BLaER1 treated with 17β-estradiol and CSF1 and Interleukin-3, amounts not matched to agents 10 nM and 100 nM (cell line): ENCODE measurements at regions not wholly inside any gene's neighbourhood (a gene's known extent, or its start where the extent isn't known, plus 50 kb on each side); places are given as distances from the start of the nearest gene placed in this dataset.

ENCODE experiments used
- H3K27ac ChIP-seq, 11 experiments: shearing (Covaris generic); formaldehyde crosslinking; 2 replicates each; pipeline ENCODE4 v1.8.1; 2022
- H3K27me3 ChIP-seq, 11 experiments: shearing (Covaris generic); formaldehyde crosslinking; 2 replicates each; pipeline ENCODE4 v1.8.1; 2022
- H3K36me3 ChIP-seq, 11 experiments: shearing (Covaris generic); formaldehyde crosslinking; 2 replicates each; pipeline ENCODE4 v1.8.1; 2022
- H3K4me1 ChIP-seq, 10 experiments: shearing (Covaris generic); formaldehyde crosslinking; 2 replicates each; pipeline ENCODE4 v1.8.1; 2022
- H3K4me2 ChIP-seq, 11 experiments: shearing (Covaris generic); formaldehyde crosslinking; 2 replicates each; pipeline ENCODE4 v1.8.1; 2022
- H3K4me3 ChIP-seq, 10 experiments: shearing (Covaris generic); formaldehyde crosslinking; 2 replicates each; pipeline ENCODE4 v1.8.1; 2022
- H3K9ac ChIP-seq, 11 experiments: shearing (Covaris generic); formaldehyde crosslinking; 2 replicates each; pipeline ENCODE4 v1.8.1; 2022
- H3K9me3 ChIP-seq, 11 experiments: shearing (Covaris generic); formaldehyde crosslinking; replicated peaks in 1 of 11; 2 replicates each; pipeline ENCODE4 v1.8.1; 2022
- H4K20me1 ChIP-seq, 11 experiments: shearing (Covaris generic); formaldehyde crosslinking; 2 replicates each; pipeline ENCODE4 v1.8.1; 2022
- Cebpa-rat ChIP-seq, 11 experiments: shearing (Covaris generic); IDR thresholded peaks; 2 replicates each; pipeline ENCODE4 v1.8.1; 2022

DNA sequence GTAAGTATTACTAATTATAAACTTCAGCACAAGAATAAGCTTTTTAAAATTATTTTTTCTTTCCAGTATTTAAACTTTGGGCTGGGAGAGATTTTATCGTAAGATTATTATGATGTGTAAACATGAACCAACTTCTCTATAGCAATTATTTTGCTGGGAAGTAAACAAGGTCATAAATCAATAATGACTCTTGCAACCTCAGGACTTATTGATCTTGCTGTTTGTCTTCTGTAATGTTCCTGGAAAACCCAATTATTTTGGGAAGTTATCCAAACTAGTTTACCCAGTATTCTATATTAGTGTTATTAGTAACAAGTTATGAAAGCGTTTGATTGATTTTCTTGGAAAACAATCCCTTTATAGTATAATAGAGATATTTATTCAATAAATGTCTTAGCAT, 174.9 kb downstream of the PPP1R2C start:
- TF ChIP-seq Cebpa-rat (IDR thresholded peaks at IDR 0.05), result no peak
- no peaks in the 10 kb centered on the region; a peak in 2 of 22 replicates for H4K20me1 ChIP-seq
- H3K27ac ChIP-seq, result no peak overlapping the region
- H3K9me3 ChIP-seq, result no peaks in the 10 kb centered on the region
- peaks cover 66 to 97% (median 87%) of the 10 kb centered on the region in 11 experiments for H3K27me3 ChIP-seq
- H3K9ac ChIP-seq, result no peak overlapping the region
- H3K36me3 ChIP-seq, result no peaks in the 10 kb centered on the region
- no peak overlapping the region for H3K4me2 ChIP-seq
- H3K4me3 ChIP-seq, result no peak overlapping the region
- no peaks in the 10 kb centered on the region for H3K4me1 ChIP-seq

DNA sequence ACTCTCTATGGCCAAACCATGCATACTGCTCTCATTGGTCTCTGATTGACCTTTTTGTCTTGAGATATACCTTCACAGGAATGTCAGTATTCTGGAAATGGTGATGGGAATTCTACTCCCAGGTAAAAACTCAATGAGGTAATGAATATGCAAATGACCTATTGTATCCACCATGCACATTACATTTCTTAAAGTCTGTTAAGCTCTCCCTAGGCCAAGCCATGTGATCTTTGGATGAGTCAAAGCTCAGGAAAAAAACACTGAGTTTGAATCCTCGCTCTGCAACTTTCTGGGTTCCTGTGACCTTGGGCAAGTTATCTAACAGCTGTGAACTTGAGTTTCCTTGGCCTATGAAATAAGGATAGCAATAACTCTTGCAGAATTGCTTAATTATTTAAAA, 175.4 kb downstream of the PPP1R2C start:
- Histone ChIP-seq H3K4me2 (no peak overlapping the region), H4K20me1 (no peaks in the 10 kb centered on the region; a peak in 2 of 22 replicates), H3K4me3 (no peak overlapping the region), H3K4me1 (no peaks in the 10 kb centered on the region), H3K9ac (no peak overlapping the region), H3K27me3 (peaks cover 63 to 95% (median 85%) of the 10 kb centered on the region in 11 experiments), H3K36me3 (no peaks in the 10 kb centered on the region), H3K9me3 (no peaks in the 10 kb centered on the region), H3K27ac (no peak overlapping the region)
- no peak for TF ChIP-seq Cebpa-rat (IDR thresholded peaks at IDR 0.05)

DNA sequence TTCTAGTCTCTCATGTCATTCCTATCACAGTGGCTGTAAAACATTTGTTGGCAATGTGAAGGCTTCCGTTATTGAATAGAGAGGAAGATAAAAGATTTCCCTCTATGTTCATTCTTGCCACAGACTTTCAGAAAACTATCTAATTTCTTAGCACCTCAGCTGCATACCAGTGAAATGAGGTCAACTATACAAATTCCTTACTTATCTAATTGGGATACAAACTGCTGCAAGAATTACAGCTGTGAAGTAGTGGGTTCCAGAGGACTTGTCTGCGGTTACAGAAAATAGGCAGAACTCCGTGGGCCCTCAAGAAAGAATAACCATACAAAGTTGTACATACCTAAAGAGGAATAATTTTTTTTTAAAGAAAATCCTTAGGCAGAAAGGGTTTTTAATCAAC, 175.8 kb downstream of the PPP1R2C start:
- Histone ChIP-seq H3K27me3 (peaks cover 64 to 95% (median 85%) of the 10 kb centered on the region in 11 experiments), H3K9ac (no peak overlapping the region), H3K4me2 (no peak overlapping the region), H3K4me1 (no peaks in the 10 kb centered on the region), H4K20me1 (no peaks in the 10 kb centered on the region; a peak in 1 of 22 replicates), H3K9me3 (no peaks in the 10 kb centered on the region), H3K4me3 (no peak overlapping the region), H3K36me3 (no peaks in the 10 kb centered on the region), H3K27ac (no peak overlapping the region)
- TF ChIP-seq Cebpa-rat (IDR thresholded peaks at IDR 0.05), result no peak

DNA sequence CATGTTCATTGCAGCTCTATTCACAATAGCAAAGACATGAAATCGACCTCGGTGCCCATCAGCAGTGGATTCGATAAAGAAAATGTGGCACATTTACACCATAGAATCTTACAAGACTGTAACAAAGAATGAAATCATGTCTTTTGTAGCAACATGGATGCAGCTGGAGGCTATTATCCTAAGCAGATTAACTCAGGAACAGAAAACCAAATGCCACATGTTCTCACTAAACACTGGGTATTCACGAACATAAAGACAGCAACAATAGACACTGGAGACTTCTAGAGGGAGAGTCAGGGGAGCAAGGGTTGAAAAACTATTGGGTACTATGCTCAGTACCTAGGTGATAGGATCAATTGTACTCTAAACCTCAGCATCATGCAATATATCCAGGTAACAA, 180.5 kb downstream of the PPP1R2C start:
- no peaks in the 10 kb centered on the region for H3K36me3 ChIP-seq
- H3K4me1 ChIP-seq, result no peaks in the 10 kb centered on the region
- no peak overlapping the region for H3K27ac ChIP-seq
- no peak overlapping the region for H3K9ac ChIP-seq
- H3K4me2 ChIP-seq, result no peak overlapping the region
- no peak overlapping the region for H3K4me3 ChIP-seq
- H3K27me3 ChIP-seq, result peaks cover 30 to 65% (median 57%) of the 10 kb centered on the region in 11 experiments
- H3K9me3 ChIP-seq, result peaks cover 0 to 6% (median 0%) of the 10 kb centered on the region in 11 experiments; a peak in 3 of 22 replicates
- no peaks in the 10 kb centered on the region; a peak in 1 of 22 replicates for H4K20me1 ChIP-seq
- TF ChIP-seq Cebpa-rat (IDR thresholded peaks at IDR 0.05), result no peak

DNA sequence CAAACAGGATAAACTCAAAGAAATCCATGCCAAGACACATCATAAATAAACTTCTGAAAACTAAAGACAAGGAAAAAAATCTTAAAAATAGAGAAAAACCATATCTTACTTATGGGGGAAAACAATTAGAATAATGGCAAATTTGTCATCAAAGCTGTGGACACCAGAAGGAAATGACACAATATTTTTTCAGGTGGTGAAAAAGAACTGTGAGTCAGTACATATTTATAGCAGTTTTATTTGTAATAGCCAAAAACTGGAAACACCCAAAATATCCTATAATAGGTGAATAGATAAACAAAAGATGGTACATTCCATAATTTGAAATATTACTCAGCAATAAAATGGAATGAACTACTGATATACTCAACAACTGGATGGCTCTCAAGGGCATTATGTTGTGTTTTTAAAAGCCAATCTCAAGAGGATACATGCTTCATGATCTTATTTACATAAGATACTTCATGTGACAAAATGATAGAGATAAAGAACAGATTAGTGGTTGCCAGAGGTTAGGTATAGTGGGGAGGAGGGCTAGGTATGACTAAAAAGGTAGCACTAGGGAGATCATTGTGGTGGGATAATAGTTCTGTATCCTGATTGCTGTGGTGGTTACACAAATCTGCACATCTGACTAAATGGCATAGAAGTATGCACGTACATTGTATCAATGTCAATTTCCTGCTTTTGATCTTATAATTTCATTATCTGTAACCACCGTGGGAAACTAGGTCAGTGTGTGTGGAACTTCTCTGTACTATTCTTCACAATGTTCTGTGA, 191.9 kb downstream of the PPP1R2C start:
- Histone ChIP-seq H3K4me3 (no peak overlapping the region), H3K36me3 (no peaks in the 10 kb centered on the region), H3K4me2 (no peak overlapping the region), H3K27ac (no peak overlapping the region), H3K4me1 (no peaks in the 10 kb centered on the region), H3K9ac (no peak overlapping the region), H4K20me1 (no peaks in the 10 kb centered on the region; a peak in 1 of 22 replicates), H3K27me3 (peaks cover 78 to 90% (median 86%) of the 10 kb centered on the region in 11 experiments), H3K9me3 (peaks cover 0 to 10% (median 6%) of the 10 kb centered on the region in 11 experiments; a peak in 6 of 22 replicates)
- TF ChIP-seq Cebpa-rat (IDR thresholded peaks at IDR 0.05), result no peak

DNA sequence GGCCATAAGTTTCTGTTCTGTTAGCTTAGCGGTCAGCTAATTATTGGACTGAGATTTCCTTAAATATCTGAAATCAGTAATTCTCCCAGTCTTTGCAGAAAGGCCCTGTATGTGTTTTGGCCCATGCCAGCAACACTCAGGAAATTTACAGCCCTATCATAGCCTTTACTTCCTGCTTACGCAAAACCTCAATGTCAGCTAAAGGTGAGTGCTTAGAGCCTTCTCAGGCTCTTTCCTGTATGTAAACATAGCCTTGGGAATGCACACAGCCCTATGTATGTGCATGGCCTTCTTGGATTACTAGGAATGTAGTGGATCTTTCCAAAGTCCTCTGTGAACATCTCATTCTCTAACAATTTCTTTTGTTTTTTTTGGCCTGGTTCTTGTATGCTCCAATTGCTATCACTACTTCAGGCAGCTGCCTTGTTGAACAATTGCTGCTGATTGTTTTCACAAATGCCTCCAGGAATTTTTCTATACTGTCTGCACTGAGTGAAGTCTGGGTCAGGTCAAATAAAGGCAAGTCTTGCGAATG, 200.0 kb downstream of the PPP1R2C start:
- H3K9ac ChIP-seq, result no peak overlapping the region
- H3K4me3 ChIP-seq, result no peak overlapping the region
- TF ChIP-seq Cebpa-rat (IDR thresholded peaks at IDR 0.05), result no peak
- no peak overlapping the region for H3K4me2 ChIP-seq
- H3K36me3 ChIP-seq, result no peaks in the 10 kb centered on the region
- H4K20me1 ChIP-seq, result no peaks in the 10 kb centered on the region; a peak in 1 of 22 replicates
- no peaks in the 10 kb centered on the region for H3K4me1 ChIP-seq
- no peak overlapping the region for H3K27ac ChIP-seq
- 0 out of 22 replicates have a peak, but pooled peaks cover 0 to 5% (median 0%) of the 10 kb centered on the region in 11 experiments for H3K9me3 ChIP-seq
- H3K27me3 ChIP-seq, result peaks cover 69 to 97% (median 92%) of the 10 kb centered on the region in 11 experiments

DNA sequence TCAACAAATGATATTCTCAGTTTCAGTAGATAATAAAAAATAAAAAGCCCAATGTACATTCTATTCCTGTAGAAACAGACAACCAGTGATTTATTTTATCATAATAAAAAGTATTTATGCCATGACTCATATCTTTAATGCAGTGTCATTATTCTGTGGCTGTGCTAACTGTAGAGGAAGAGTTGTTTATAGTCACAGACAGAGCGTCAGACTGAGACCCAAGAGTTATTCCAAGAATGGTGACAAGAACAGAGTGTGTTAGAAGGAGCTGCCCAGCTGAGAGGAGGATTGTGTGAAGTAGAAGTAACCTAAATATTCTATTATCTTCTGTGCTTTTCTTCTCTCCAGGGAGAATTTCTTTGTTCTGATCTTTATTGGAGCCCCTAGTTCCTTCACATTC, 210.7 kb downstream of the PPP1R2C start:
- no peak overlapping the region for H3K27ac ChIP-seq
- peaks cover 76 to 97% (median 92%) of the 10 kb centered on the region in 11 experiments for H3K27me3 ChIP-seq
- H3K4me1 ChIP-seq, result no peaks in the 10 kb centered on the region
- no peaks in the 10 kb centered on the region for H3K36me3 ChIP-seq
- H3K9ac ChIP-seq, result no peak overlapping the region
- H3K4me3 ChIP-seq, result no peak overlapping the region
- peaks cover 0 to 5% (median 0%) of the 10 kb centered on the region in 11 experiments; a peak in 3 of 22 replicates for H3K9me3 ChIP-seq
- TF ChIP-seq Cebpa-rat (IDR thresholded peaks at IDR 0.05), result no peak
- H4K20me1 ChIP-seq, result no peaks in the 10 kb centered on the region
- H3K4me2 ChIP-seq, result no peak overlapping the region

DNA sequence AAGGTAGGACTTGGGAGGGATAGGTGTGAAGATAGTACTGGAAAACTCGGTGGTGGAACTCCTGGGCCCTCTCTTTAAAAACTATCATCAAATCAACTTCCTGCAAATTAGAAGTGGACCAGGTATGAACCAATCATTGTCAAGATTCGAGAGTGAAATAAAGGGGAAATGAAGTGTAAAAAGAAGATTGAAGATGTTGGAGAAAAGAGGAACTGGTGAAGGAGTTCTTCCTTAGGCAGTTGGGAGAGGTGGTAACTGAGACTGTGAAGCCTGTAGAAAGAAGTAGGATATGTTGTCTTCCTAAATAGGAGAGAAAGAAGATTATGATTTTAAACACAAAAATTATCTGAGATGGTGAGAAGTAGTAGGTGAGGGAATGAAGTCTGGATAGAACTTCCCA, 212.2 kb downstream of the PPP1R2C start:
- Histone ChIP-seq H3K4me3 (no peak overlapping the region), H3K36me3 (no peaks in the 10 kb centered on the region), H3K4me1 (no peaks in the 10 kb centered on the region), H3K27me3 (peaks cover 75 to 97% (median 92%) of the 10 kb centered on the region in 11 experiments), H4K20me1 (no peaks in the 10 kb centered on the region), H3K9ac (no peak overlapping the region), H3K27ac (no peak overlapping the region), H3K9me3 (peaks cover 0 to 5% (median 0%) of the 10 kb centered on the region in 11 experiments; a peak in 3 of 22 replicates), H3K4me2 (no peak overlapping the region)
- TF ChIP-seq Cebpa-rat (IDR thresholded peaks at IDR 0.05), result no peak

DNA sequence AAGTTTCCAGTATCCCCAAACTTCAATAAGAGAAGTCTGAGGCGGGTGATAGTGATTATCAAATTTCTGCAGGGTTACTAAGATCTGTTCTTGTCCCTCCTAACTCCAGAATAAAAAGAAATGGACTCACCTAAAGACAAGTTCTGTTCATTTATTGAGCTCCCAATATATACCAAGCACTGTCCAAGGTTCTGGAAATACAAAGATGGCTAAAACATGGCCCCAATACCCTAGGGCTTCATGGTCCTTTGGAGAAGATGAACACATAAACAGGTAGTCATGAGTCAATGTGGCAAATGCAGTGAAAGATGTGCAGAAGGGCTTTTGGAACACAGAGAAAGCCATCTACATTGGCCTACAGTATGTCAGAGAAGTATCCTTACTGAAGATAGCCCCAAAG, 231.2 kb downstream of the PPP1R2C start:
- Histone ChIP-seq H3K27ac (no peak overlapping the region), H3K27me3 (peaks cover 79 to 100% (median 98%) of the 10 kb centered on the region in 11 experiments), H3K4me2 (no peak overlapping the region), H3K4me3 (no peak overlapping the region), H3K4me1 (no peaks in the 10 kb centered on the region), H4K20me1 (no peaks in the 10 kb centered on the region; a peak in 3 of 22 replicates), H3K9me3 (no peaks in the 10 kb centered on the region), H3K9ac (no peak overlapping the region), H3K36me3 (no peaks in the 10 kb centered on the region)
- TF ChIP-seq Cebpa-rat (IDR thresholded peaks at IDR 0.05), result no peak
